A673 (cell line): ENCODE measurements at regions not wholly inside any gene's neighbourhood (a gene's known extent, or its start where the extent isn't known, plus 50 kb on each side); places are given as distances from the start of the nearest gene placed in this dataset.

Experiments used
- BruUV-seq: library from RNA; stranded (reverse); fragments of 400-500 nt; replicated peaks from 2 replicates; lab custom pipeline; 2021; lab: Mats Ljungman, UMichigan
- CTCF ChIA-PET: fragments of 300-600 bp; sonication (Branson Sonifier 250); formaldehyde crosslinking; loops from one replicate; lab custom pipeline; 2022; ENCODE audit warnings: antibody characterized with exemption; lab: Charles Lee
- POLR2A ChIA-PET: fragments of 300-600 bp; sonication (Branson Sonifier 250); formaldehyde crosslinking; loops from one replicate; lab custom pipeline; 2022; ENCODE audit warnings: antibody characterized with exemption; ENCODE audit not compliant: low non-redundant PET; lab: Charles Lee
- DNase-seq: peaks from one replicate; pipeline ENCODE4 v3.0.0-alpha.2; 2015; ENCODE audit warnings: low spot score
- H3K27ac ChIP-seq: fragments of 200-600 bp; sonication (generic); 2 replicates; pipeline ENCODE4 v1.5.1; 2016; ENCODE audit warnings: mixed run types, low read depth, mild to moderate bottlenecking, mixed read lengths, antibody characterized with exemption, low read length; ENCODE audit not compliant: poor library complexity, severe bottlenecking
- H3K27me3 ChIP-seq: fragments of 200-600 bp; sonication (generic); replicated peaks from 2 replicates; pipeline ENCODE4 v1.6.1; 2017; ENCODE audit warnings: mixed run types, low read depth, mild to moderate bottlenecking, mixed read lengths, antibody characterized with exemption, low read length; ENCODE audit not compliant: insufficient read depth, poor library complexity
- H3K36me3 ChIP-seq: fragments of 200-600 bp; sonication (generic); 2 replicates; pipeline ENCODE4 v1.6.1; 2016; ENCODE audit warnings: mixed run types, mild to moderate bottlenecking, mixed read lengths, antibody characterized with exemption, low read length; ENCODE audit not compliant: insufficient read depth, poor library complexity, severe bottlenecking
- H3K4me1 ChIP-seq: fragments of 200-600 bp; sonication (generic); 2 replicates; pipeline ENCODE4 v1.6.1; 2017; ENCODE audit warnings: mixed run types, mild to moderate bottlenecking, mixed read lengths, antibody characterized with exemption, low read length; ENCODE audit not compliant: insufficient read depth, poor library complexity, severe bottlenecking
- H3K4me3 ChIP-seq: fragments of 200-600 bp; sonication (generic); 2 replicates; pipeline ENCODE4 v1.5.1; 2016; ENCODE audit warnings: low read depth, mixed run types, mild to moderate bottlenecking, mixed read lengths, low read length; ENCODE audit not compliant: poor library complexity, severe bottlenecking
- H3K9me3 ChIP-seq: fragments of 200-600 bp; sonication (generic); 2 replicates; pipeline ENCODE4 v1.6.1; 2016; ENCODE audit warnings: mixed run types, low read depth, mild to moderate bottlenecking, mixed read lengths, antibody characterized with exemption, low read length; ENCODE audit not compliant: poor library complexity, severe bottlenecking
- CTCF ChIP-seq: fragments of 300-800, 200-600 bp; sonication (generic); conservative IDR thresholded peaks from 2 replicates; pipeline ENCODE4 v1.5.1; 2017; ENCODE audit warnings: low read depth, mild to moderate bottlenecking, antibody characterized with exemption, low read length, moderate library complexity, mixed read lengths
- EZH2 ChIP-seq: fragments of 200-600 bp; sonication (generic); IDR thresholded peaks from 2 replicates; pipeline ENCODE4 v1.6.1; 2017; ENCODE audit warnings: borderline replicate concordance, low read depth, mild to moderate bottlenecking, mixed read lengths, antibody characterized with exemption, low read length; ENCODE audit not compliant: poor library complexity, severe bottlenecking
- intact Hi-C: fragments of 100-400 bp; cut with micrococcal nuclease; formaldehyde crosslinking; loops from one replicate; pipeline ENCODE4 v1.10.0; 2022; ENCODE audit not compliant: unreplicated experiment

GRCh38 chr5:116358911-116359418 is 215.7 kb downstream of the SEMA6A start:
- POLR2A ChIA-PET = no interaction called here
- TF ChIP-seq CTCF (no peak), EZH2 (no peak)
- CTCF ChIA-PET = no interaction called here
- Histone ChIP-seq H3K27me3 (no peaks in the 10 kb centered on the region), H3K9me3 (no peaks in the 10 kb centered on the region), H3K4me3 (no peak overlapping the region), H3K36me3 (no peaks in the 10 kb centered on the region), H3K4me1 (no peaks in the 10 kb centered on the region), H3K27ac (no peak overlapping the region)
- intact Hi-C loops = no loop called here
- no TSS peak for BruUV-seq
- DNase-seq = no peak

- no TSS peak for BruUV-seq
- H3K27me3 ChIP-seq = no peaks in the 10 kb centered on the region
- TF ChIP-seq EZH2 (no peak), CTCF (no peak)
- no peaks in the 10 kb centered on the region for H3K9me3 ChIP-seq
- CTCF ChIA-PET = interaction anchor here (0.7 kb wide), 1 partner anchor 77 kb away, joined by 3 read pairs; no protein-coding TSS in a partner anchor
- no peaks in the 10 kb centered on the region for H3K36me3 ChIP-seq
- intact Hi-C loops = no loop called here
- no peak overlapping the region for H3K4me3 ChIP-seq
- POLR2A ChIA-PET = no interaction called here
- no peak for DNase-seq
- H3K4me1 ChIP-seq = no peaks in the 10 kb centered on the region
- H3K27ac ChIP-seq = no peak overlapping the region
These were observed 216.6 kb downstream of the SEMA6A start for GRCh38 chr5:116358015-116358523.

GRCh38 chr5:116355819-116356601 is 218.6 kb downstream of the SEMA6A start:
- POLR2A ChIA-PET = no interaction called here
- intact Hi-C loops = no loop called here
- BruUV-seq = no TSS peak

More at GRCh38 chr5:116355819-116356601, 218.6 kb downstream of the SEMA6A start:
- Histone ChIP-seq H3K9me3 (no peaks in the 10 kb centered on the region), H3K4me3 (no peak overlapping the region), H3K27ac (no peak overlapping the region), H3K27me3 (no peaks in the 10 kb centered on the region), H3K36me3 (no peaks in the 10 kb centered on the region), H3K4me1 (no peaks in the 10 kb centered on the region)
- DNase-seq = peak; percentile 23
- TF ChIP-seq CTCF (no peak), EZH2 (no peak)
- CTCF ChIA-PET = no interaction called here
